GM12875 (cell line): ENCODE measurements at regions not wholly inside any gene's neighbourhood (a gene's known extent, or its start where the extent isn't known, plus 50 kb on each side); places are given as distances from the start of the nearest gene placed in this dataset.

Experiments used
- H3K4me3 ChIP-seq: one replicate; pipeline ENCODE4 v1.5.1; 2011; ENCODE audit warnings: low read depth, low read length, control low read depth
- CTCF ChIP-seq: IDR thresholded peaks from 2 replicates; pipeline ENCODE4 v1.5.1; 2011; ENCODE audit warnings: low read depth, mild to moderate bottlenecking, control low read depth, inconsistent platforms, low read length, moderate library complexity, borderline replicate concordance; ENCODE audit not compliant: insufficient read depth

GRCh38 chr16:26697807-26698206 is 368.9 kb upstream of the C16orf82 start:
- no peak for TF ChIP-seq CTCF
- no peak overlapping the region for H3K4me3 ChIP-seq

DNA sequence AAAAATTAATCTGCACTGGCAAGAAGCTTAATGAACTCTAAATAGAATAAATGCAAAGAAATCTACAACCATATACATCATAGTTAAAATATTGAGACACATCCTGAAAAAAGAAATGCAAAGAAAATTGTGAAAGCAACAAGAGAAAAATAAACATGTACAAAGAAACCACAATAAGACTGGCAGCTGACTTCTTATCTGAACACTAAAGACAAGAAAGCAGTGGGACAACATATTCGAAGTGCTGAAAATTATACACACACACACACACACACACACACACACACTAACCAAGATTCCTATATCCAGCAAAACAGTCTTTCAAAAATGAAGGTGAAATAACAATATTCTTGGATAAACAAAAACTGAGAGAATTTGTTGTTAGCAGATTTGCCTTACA is 366.5 kb upstream of the C16orf82 start:
- H3K4me3 ChIP-seq: no peak overlapping the region
- TF ChIP-seq CTCF: no peak

DNA sequence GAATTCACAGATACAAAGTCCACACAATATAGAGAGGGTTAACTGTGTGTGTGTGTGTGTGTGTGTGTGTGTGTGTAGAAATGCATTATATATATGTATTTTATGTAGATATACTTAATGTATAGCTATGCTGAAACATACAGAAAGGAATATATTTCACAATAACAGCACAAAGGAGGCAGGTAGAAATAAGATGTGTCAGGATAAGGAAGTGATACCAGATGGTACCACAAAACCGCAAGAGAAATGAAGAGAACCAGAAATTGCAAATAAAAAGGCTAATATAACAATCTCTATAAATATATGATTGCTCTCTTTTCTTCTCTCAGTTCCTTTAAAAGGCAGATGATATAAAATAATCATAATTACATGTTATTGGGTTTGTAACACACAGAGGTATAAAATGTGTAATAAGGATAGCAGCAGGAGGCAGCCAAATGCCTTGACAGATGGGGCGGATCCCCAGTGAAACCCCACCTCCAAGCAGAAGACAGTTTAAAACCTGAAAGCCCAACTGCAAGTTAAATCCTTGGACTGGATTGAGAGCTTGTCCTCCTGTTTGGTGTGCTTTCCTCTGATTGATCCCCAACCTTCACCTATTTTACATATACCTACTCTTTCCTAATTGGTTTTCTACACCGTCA is 365.4 kb upstream of the C16orf82 start:
- no peak for TF ChIP-seq CTCF
- no peak overlapping the region for H3K4me3 ChIP-seq

- no peak for TF ChIP-seq CTCF
These were observed 361.4 kb upstream of the C16orf82 start for GRCh38 chr16:26705346-26705745.

DNA sequence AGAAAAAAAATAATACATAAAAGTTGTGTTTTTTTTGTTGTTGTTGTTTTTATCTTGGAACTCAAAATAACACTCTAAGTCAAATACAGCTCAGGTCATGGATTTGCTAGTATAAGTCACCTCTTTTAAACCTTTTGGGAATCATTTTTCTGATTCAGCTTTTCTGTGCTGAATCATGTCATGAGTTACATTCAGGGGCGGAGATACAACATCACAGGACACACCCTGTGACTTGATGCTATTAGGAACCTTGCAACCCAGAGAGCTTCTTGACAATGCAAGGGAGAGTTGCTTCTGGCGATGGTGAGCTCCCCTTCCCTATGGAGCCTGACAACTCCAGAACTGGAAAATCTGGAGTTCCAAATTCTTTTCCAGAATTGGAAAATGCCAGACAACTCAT is 358.3 kb upstream of the C16orf82 start:
- TF ChIP-seq CTCF: no peak
- no peak overlapping the region for H3K4me3 ChIP-seq

More at GRCh38 chr16:26705346-26705745, 361.4 kb upstream of the C16orf82 start:
- no peak overlapping the region for H3K4me3 ChIP-seq

DNA sequence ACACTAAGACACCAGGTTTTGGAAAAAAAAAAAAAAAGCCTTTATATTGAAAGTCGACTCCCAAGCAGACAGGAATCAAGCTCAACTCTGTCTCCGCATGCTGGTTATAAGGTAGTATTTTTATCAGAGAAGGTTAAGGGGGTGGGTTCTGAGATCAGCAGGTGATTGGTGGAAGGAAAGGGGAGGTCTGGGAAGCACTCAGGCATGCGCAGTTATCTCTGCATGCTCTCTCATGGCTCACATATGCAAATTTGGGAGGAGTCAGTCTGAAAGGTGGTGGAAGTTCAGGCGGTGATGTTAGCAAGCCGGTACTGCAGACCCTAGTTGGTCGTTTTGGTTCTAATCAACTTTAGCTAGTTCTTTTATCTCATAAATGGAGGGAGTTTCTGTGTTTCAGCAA is 357.6 kb upstream of the C16orf82 start:
- TF ChIP-seq CTCF: no peak
- H3K4me3 ChIP-seq: no peak overlapping the region

- TF ChIP-seq CTCF: no peak
- H3K4me3 ChIP-seq: no peak overlapping the region
These were observed 357.0 kb upstream of the C16orf82 start for GRCh38 chr16:26709754-26710153.
